H54 (cell line): ENCODE measurements at regions not wholly inside any gene's neighbourhood (a gene's known extent, or its start where the extent isn't known, plus 50 kb on each side); places are given as distances from the start of the nearest gene placed in this dataset.
"Not testable (repeated sequence)": the region's sequence is repeated elsewhere in the genome, so short reads cannot be mapped to it uniquely, and the experiment has no call there.

Experiments used
- DNase-seq: peaks from one replicate; pipeline ENCODE4 v3.0.0; 2011; ENCODE audit warnings: low spot score, mixed read lengths; ENCODE audit not compliant: insufficient read length
- FAIRE-seq: peaks from 3 replicates; lab custom pipeline; 2011; peaks lifted over from hg19 to GRCh38; lab: Jason Lieb, UNC
- POLR2A ChIP-seq: IDR thresholded peaks from 2 replicates; pipeline ENCODE4 v1.6.1; 2011; ENCODE audit warnings: low read depth, mild to moderate bottlenecking, low read length

DNA sequence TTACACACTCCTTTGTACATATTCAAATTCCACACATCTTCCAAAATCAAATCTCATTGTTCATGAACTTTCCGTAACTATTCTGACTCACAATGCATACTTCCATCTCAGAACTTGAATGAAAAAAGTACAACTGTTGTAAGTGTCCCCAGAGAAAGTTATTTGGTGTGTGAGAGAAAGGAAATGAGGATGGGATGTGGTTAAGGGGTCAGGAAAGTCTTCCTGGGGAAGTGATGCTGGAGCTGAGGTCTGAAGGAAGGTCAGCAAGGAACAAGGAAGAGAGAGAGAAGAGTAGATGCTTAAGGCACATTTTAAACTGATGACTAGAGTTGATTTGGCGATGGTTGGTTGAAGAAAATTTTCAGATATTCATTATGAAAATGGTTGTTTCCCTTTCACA, 340.0 kb upstream of the STXBP6 start:
- DNase-seq (no peak), FAIRE-seq (no peak)
- no peak for TF ChIP-seq POLR2A

DNA sequence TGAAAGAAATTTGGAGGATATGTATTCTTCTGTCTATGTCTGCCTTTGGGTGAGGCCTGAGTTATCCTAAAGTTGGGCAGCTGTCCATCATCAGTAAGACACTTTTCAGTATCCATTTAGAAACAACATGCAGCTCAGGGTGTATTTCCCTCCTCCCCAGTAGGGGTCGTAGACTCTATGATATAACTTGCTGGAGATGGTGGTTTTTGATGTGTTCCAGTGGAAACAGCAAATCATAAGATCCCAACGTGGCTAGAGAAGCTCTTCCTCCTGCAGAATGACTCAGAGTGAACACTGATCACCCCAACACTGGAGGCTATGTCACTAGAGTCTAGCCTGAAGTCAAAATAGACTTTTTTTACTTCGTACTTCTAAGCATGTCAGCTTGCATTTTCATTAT, 331.6 kb upstream of the STXBP6 start:
- no peak for TF ChIP-seq POLR2A
- FAIRE-seq (no peak), DNase-seq (no peak)

DNA sequence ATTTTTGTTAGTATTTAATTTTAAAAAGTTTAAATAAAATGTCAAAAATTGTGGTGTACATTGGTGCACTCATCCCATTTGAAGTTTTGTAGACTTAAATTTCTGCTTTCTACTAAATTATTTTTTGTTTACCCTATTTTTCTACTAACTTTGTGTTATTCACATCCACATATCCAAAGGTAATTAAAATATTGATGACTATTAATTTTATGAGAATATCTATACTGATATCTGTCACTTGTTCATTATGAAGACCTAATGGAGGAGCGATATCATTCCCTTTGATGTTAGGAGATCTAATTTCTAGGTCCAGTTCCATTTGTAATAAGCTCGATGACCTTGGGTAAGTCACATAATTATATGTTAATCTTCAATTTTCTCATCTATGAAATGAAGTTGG, 325.7 kb upstream of the STXBP6 start:
- no peak for DNase-seq
- TF ChIP-seq POLR2A: no peak
- no peak for FAIRE-seq

DNA sequence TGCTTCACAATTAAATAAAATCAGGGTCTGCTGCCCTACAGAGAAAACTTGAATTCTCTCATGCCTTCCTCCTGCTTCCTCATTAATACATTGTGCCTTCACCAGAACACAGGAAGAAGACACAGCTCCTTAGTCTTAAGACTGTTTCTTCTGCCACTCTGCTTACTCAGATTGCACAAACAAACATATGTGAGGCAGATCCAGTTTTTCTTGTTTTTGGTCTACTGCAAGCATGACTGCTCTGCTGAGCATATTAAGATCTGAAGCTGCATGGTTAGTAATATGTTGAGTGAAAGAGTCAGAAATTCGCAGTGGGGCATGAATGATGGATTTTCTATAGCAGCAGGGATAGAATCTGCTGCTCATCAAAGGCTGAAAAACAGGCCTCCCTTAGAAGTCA, 321.1 kb upstream of the STXBP6 start:
- no peak for FAIRE-seq
- DNase-seq: no peak
- TF ChIP-seq POLR2A: no peak

DNA sequence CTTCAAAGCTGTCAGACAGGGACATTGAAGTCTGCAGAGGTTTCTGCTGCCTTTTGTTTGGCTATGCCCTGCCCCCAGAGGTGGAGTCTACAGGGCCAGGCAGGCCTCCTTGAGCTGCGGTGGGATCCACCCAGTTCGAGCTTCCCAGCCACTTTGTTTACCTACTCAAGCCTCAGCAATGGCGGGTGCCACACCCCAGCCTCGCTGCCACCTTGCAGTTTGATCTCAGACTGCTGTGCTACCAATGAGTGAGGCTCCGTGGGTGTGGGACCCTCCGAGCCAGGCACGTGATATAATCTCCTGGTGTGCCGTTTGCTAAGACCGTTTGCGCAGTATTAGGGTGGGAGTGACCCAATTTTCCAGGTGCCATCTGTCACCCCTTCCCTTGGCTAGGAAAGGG, 320.1 kb upstream of the STXBP6 start:
- not testable (repeated sequence) for FAIRE-seq

DNA sequence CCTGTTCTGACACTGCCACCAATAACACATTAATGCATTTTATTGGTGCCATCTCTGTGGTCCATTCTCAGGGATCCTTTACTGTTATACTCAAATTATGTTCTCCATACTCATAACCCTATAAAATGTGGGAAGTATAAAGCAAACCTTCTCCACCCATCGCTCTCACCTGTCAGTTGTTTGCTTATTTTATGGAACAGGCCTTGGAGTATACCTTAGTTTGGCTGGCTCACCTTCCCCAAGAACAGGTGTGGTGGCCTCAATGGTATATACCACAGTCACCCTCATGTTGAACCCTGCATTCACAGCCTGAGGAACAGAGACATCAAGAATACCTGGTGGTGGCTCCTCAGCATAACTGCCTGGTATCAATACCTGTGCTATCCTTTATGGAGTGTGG, 308.4 kb upstream of the STXBP6 start:
- no peak for TF ChIP-seq POLR2A
- DNase-seq (no peak), FAIRE-seq (no peak)

More for the DNA sequence above, 320.1 kb upstream of the STXBP6 start:
- not testable (repeated sequence) for DNase-seq

DNA sequence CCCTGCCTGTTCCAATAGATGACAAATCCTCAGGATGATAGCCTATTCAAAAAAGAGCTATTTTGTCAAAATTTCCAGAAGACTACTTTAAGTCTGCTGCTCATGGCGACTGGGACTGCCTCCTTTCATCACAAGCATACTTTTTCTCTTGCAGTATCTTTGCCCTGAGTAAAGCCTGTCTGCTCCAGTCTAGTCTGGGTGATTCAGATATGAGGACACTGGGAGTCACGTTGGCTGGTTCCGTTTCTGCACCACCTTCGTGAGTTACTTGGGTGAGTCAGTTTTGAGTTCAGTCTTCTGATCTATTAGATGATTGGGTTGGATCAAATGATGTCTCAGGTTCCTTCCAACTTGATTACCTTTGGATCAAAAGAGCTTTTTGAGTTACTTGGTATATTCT, 301.3 kb upstream of the STXBP6 start:
- FAIRE-seq (no peak), DNase-seq (no peak)
- no peak for TF ChIP-seq POLR2A

DNA sequence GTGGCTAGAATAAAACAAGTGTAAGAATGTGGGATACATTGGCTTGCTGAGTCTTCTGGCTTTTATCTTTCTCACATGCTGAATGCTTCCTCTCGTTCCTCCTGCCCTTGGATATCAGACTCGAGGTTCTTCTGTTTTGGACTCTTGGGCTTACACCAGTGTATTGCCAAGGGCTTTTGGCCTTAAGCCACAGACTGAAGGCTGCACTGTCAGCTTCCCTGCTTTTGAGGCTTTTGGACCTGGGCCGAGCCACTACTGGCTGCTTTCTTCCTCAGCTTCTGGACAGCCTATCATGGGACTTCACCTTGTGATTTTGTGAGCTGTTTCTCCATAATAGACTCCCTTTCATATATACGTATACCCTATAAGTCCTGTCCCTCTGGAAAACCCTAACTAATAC, 300.9 kb upstream of the STXBP6 start:
- TF ChIP-seq POLR2A: no peak
- FAIRE-seq: no peak

DNA sequence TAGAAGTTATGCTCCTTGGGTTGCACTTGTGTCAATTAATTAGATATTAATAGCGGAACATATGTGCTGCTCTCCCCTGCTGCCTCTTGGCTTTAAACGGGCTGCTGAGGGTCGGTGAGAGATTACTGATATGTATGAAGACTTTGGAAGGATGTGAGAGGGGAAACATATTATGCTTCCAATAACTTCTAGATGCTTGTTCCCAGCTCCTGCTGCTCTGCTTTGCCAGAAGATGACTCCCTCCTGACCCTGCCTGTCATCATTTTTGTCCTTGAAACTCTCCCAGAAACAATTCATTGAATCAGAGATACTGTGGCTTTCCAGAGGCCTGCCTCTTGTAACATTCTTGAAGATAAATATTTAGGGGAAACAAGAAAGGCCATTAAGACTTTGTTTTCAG, 300.1 kb upstream of the STXBP6 start:
- no peak for TF ChIP-seq POLR2A
- DNase-seq (no peak), FAIRE-seq (no peak)

More for the DNA sequence above, 300.9 kb upstream of the STXBP6 start:
- no peak for DNase-seq

DNA sequence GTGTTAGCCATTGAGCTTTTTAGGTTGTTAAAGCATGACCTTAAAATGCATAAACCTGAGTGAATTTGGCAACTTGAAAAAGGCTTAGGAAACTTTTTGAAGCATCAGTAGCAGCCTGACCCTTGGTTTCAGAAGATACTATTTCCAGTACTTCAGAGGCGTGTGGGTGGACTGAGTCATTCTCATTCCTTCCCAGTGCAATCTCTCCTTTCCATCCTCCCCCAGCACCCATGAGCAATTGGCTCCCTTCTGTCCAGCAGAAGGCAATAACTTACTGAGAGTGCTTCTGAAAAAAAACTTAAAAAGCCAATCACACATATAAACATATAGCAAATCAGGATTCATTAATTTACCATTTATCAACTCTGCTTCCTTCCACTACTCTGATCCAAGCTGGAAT, 299.3 kb upstream of the STXBP6 start:
- no peak for TF ChIP-seq POLR2A
- no peak for FAIRE-seq
- DNase-seq: no peak

DNA sequence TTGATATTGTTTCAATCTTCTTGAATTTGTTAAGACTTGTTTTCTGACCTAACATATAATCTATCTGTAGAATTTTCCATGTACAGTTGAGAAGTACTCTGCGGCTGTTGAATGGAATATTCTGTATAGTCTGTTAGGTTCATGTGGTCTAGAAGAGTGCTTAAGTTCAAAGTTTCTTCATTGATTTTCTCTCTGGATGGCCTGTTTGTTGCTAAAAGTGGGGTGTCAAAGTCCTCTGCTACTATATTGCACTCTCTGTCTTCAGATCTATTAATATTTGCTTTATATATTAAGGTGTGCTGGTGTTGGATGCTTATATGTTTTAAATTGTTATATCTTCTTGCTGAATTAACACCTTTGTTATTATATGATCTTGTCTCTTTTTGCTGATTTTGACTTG, 290.9 kb upstream of the STXBP6 start:
- no peak for DNase-seq
- no peak for FAIRE-seq
- TF ChIP-seq POLR2A: no peak

DNA sequence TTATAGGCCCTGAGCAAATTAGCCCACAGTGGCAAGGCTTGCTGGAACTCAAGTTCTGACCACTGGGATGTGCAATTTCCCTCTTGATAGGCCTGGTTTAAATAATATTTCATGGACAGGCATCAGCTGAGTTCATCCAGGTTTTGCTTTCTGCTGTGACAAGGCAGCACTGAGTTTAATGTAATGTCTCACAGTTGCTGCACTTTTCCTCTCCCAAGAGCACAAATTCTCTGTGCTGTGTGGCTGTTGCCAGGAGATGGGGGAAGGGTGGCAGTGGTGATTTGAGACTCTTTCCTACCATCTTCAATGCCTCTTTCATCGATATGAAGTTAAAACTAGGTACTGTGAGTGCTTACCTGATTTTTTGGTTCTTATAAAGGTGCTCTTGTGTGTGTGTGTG, 272.8 kb upstream of the STXBP6 start:
- no peak for TF ChIP-seq POLR2A

DNA sequence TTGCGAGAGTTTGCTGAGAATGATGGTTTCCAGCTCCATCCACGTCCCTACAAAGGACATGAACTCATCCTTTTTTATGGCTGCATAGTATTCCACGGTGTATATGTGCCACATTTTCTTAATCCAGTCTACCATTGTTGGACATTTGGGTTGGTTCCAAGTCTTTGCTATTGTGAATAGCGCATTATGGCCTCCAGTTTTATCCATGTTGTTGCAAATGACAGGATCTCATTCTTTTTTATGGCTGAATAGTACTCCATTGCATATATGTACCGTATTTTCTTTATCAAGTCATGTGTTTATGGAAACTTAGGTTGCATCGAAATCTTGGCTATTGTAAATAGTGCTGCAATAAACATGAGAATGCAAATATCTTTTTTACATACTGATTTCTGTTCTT, 266.1 kb upstream of the STXBP6 start:
- FAIRE-seq, DNase-seq: not testable (repeated sequence)

More for the DNA sequence above, 272.8 kb upstream of the STXBP6 start:
- DNase-seq: no peak
- FAIRE-seq: no peak

DNA sequence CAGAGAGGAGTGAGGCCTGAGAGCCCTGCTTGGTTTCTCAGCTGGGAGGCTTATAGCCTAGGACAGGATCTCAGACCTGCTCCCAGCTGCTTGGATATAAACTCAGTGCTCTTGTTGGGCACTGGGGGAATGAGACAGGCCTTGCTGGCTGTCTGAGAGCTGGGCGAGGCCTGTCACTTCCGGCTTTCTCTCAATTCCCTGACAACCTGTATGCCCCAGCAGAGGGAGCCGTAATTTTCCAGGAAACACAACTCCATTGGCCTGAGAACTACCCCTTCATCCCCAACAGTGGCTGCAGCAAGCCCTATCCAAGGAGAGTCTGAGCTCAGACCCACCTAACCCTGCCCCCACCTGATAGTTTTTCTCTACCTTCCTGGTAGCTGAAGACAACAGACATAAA, 258.3 kb upstream of the STXBP6 start:
- no peak for DNase-seq
- FAIRE-seq: no peak

DNA sequence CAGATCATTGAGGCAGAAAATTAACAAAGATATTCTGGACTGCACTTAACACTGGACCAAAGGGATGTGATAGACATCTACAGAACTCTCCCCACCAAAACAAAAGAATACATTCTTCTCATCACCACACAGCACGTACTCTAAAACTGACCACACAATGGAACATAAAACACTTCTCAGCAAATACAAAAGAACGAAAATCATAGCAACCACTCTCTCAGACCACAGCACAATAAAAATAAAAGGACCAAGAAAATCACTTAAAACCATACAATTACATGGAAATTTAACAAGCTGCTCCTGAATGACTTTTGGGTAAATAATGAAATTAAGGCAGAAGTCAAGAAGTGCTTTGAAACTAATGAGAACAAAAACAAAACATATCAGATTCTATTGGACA, 254.0 kb upstream of the STXBP6 start:
- no peak for FAIRE-seq
- TF ChIP-seq POLR2A: no peak
- no peak for DNase-seq

More for the DNA sequence above, 258.3 kb upstream of the STXBP6 start:
- TF ChIP-seq POLR2A: no peak

DNA sequence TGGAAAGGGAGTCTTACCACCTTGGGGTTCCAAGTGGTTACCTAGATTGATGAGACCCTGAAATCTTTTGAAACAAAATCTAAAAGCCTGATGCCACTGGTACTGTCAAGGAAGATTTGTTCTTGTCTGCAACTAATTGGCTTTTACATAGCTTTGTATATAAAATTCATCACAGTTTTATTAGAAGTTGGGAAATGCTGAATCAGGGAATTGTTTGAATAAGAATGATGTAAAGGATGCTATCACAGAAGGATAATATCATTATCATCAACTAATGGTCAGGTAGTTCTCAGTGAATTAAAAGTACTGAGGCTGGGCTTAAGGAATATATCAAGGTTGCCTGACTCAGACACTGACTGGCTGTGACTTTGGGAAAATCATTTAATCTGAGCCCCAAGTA, 248.3 kb upstream of the STXBP6 start:
- TF ChIP-seq POLR2A: no peak
- FAIRE-seq (no peak), DNase-seq (no peak)

DNA sequence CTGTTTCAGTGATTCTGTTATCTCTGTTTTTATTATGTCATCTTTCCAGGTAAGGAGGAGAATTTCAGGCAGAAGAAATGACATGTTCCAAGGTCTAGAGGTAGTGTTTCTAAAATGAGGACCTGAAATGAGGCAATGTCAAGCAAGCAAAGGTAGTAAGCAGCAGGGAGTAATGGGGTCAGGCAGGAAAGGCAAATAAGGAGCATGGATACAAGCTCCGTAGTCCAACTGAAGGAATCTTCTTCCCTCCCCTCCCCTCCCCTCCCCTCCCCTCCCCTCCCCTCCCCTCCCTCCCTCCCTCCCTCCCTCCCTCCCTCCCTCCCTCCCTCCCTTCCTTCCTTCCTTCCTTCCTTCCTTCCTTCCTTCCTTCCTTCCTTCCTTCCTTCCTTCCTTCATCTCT, 240.2 kb upstream of the STXBP6 start:
- not testable (repeated sequence) for DNase-seq, FAIRE-seq
